SK-N-SH treated with all-trans-retinoic acid at 6 μM for 48 hours (cell line): ENCODE measurements at regions not wholly inside any gene's neighbourhood (a gene's known extent, or its start where the extent isn't known, plus 50 kb on each side); places are given as distances from the start of the nearest gene placed in this dataset.
"Not testable (repeated sequence)": the region's sequence is repeated elsewhere in the genome, so short reads cannot be mapped to it uniquely, and the experiment has no call there.

Source experiments
- ATAC-seq: fragments of 200-7000 bp; cut with Tn5 transposase; 3 replicates; pipeline ENCODE4 v1.9.1; 2020; ENCODE audit warnings: mild to moderate bottlenecking, moderate library complexity
- ARNTL ChIP-seq: fragments of 450-650 bp; formaldehyde crosslinking; IDR thresholded peaks from 2 replicates; pipeline ENCODE4 v1.5.0; 2020; ENCODE audit warnings: low read depth, mild to moderate bottlenecking, moderate library complexity, borderline replicate concordance
- BACH2 ChIP-seq: fragments of 250-450 bp; sonication (Bioruptor Pico); IDR thresholded peaks from 2 replicates; pipeline ENCODE4 v1.9.0; 2021; ENCODE audit warnings: mild to moderate bottlenecking, borderline replicate concordance
- CREB5 ChIP-seq: fragments of 250-450 bp; sonication (Bioruptor Pico); IDR thresholded peaks from 2 replicates; pipeline ENCODE4 v1.5.1; 2020; ENCODE audit warnings: low read depth, mild to moderate bottlenecking, moderate library complexity
- CSDC2 ChIP-seq: fragments of 250-450 bp; sonication (Bioruptor Pico); IDR thresholded peaks from 2 replicates; pipeline ENCODE4 v1.5.0; 2020; ENCODE audit warnings: mild to moderate bottlenecking, moderate library complexity
- CSRNP3 ChIP-seq: fragments of 250-450 bp; sonication (Bioruptor Pico); IDR thresholded peaks from 2 replicates; pipeline ENCODE4 v1.5.1; 2021; ENCODE audit warnings: mild to moderate bottlenecking, moderate library complexity
- ESRRG ChIP-seq: fragments of 250-450 bp; sonication (Bioruptor Pico); IDR thresholded peaks from 2 replicates; pipeline ENCODE4 v1.6.1; 2021; ENCODE audit warnings: mild to moderate bottlenecking
- GLIS3 ChIP-seq: fragments of 250-450 bp; sonication (Bioruptor Pico); IDR thresholded peaks from 2 replicates; pipeline ENCODE4 v1.5.0; 2020; ENCODE audit warnings: mild to moderate bottlenecking, moderate library complexity
- ISL1 ChIP-seq: fragments of 250-450 bp; sonication (Bioruptor Pico); IDR thresholded peaks from 2 replicates; pipeline ENCODE4 v2.1.2; 2022; ENCODE audit warnings: mild to moderate bottlenecking, moderate library complexity
- OSR1 ChIP-seq: fragments of 250-450 bp; sonication (Bioruptor Pico); IDR thresholded peaks from 2 replicates; pipeline ENCODE4 v1.8.0; 2022; ENCODE audit warnings: moderate library complexity, mild to moderate bottlenecking, inconsistent platforms
- PATZ1 ChIP-seq: fragments of 250-450 bp; sonication (Bioruptor Pico); IDR thresholded peaks from 2 replicates; pipeline ENCODE4 v1.8.0; 2020; ENCODE audit warnings: mild to moderate bottlenecking, moderate library complexity, borderline replicate concordance
- POU6F1 ChIP-seq: fragments of 250-450 bp; sonication (Bioruptor Pico); IDR thresholded peaks from 2 replicates; pipeline ENCODE4 v1.8.0; 2021; ENCODE audit warnings: low read depth, mild to moderate bottlenecking, moderate library complexity, borderline replicate concordance
- PPARA ChIP-seq: fragments of 250-450 bp; sonication (Bioruptor Pico); IDR thresholded peaks from 2 replicates; pipeline ENCODE4 v1.5.0; 2020; ENCODE audit warnings: mild to moderate bottlenecking, borderline replicate concordance
- RARB ChIP-seq: fragments of 250-450 bp; sonication (Bioruptor Pico); IDR thresholded peaks from 2 replicates; pipeline ENCODE4 v1.8.0; 2021; ENCODE audit warnings: mild to moderate bottlenecking, moderate library complexity
- SNAI2 ChIP-seq: fragments of 250-450 bp; sonication (Bioruptor Pico); IDR thresholded peaks from 2 replicates; pipeline ENCODE4 v1.5.0; 2020; ENCODE audit warnings: mild to moderate bottlenecking, moderate library complexity
- TOX ChIP-seq: fragments of 250-450 bp; sonication (Bioruptor Pico); IDR thresholded peaks from 2 replicates; pipeline ENCODE4 v1.8.0; 2021; ENCODE audit warnings: mild to moderate bottlenecking, moderate library complexity, borderline replicate concordance
- TSHZ2 ChIP-seq: fragments of 250-450 bp; sonication (Bioruptor Pico); IDR thresholded peaks from 2 replicates; pipeline ENCODE4 v1.5.0; 2020; ENCODE audit warnings: mild to moderate bottlenecking, moderate library complexity
- ZC3H10 ChIP-seq: fragments of 250-450 bp; sonication (Bioruptor Pico); IDR thresholded peaks from 2 replicates; pipeline ENCODE4 v1.5.1; 2021; ENCODE audit warnings: mild to moderate bottlenecking, moderate library complexity
- ZFP3 ChIP-seq: fragments of 250-450 bp; sonication (Bioruptor Pico); IDR thresholded peaks from 2 replicates; pipeline ENCODE4 v1.5.0; 2020; ENCODE audit warnings: mild to moderate bottlenecking, moderate library complexity
- ZFP30 ChIP-seq: fragments of 450-650 bp; formaldehyde crosslinking; IDR thresholded peaks from 2 replicates; pipeline ENCODE4 v1.5.0; 2022; ENCODE audit warnings: mild to moderate bottlenecking, moderate library complexity
- ZNF565 ChIP-seq: fragments of 450-650 bp; formaldehyde crosslinking; conservative IDR thresholded peaks from 2 replicates; pipeline ENCODE4 v1.5.0; 2020; ENCODE audit warnings: low read depth, mild to moderate bottlenecking, moderate library complexity
- ZNF8 ChIP-seq: fragments of 450-650 bp; formaldehyde crosslinking; IDR thresholded peaks from 2 replicates; pipeline ENCODE4 v1.5.0; 2020; ENCODE audit warnings: mild to moderate bottlenecking, moderate library complexity

- TF ChIP-seq TSHZ2 (no peak), BACH2 (no peak), PPARA (CRISPR knock-in tag) (no peak), ZFP3 (CRISPR knock-in tag) (no peak), CSDC2 (no peak)
Observed at GRCh38 chr12:113535100-113535499, 63.4 kb upstream of the LHX5 start (continued).

- no peak for TF ChIP-seq ESRRG
- no peak for TF ChIP-seq POU6F1
- TF ChIP-seq GLIS3, result no peak
- no peak for TF ChIP-seq CREB5 (CRISPR knock-in tag)
- TF ChIP-seq ZFP30 (CRISPR knock-in tag), result no peak
- TF ChIP-seq OSR1 (CRISPR knock-in tag), result no peak
- no peak for TF ChIP-seq ARNTL (CRISPR knock-in tag)
- no peak for TF ChIP-seq TOX (CRISPR knock-in tag)
- no peak for ATAC-seq
Observed at GRCh38 chr12:113534555-113534954, 62.9 kb upstream of the LHX5 start.

- TF ChIP-seq ZNF565 (CRISPR knock-in tag) (no peak), ZNF8 (CRISPR knock-in tag) (no peak), ESRRG (no peak), RARB (no peak), PATZ1 (CRISPR knock-in tag) (no peak), CSRNP3 (CRISPR knock-in tag) (no peak), CSDC2 (no peak), PPARA (CRISPR knock-in tag) (no peak), ISL1 (CRISPR knock-in tag) (no peak), ZC3H10 (no peak), ARNTL (CRISPR knock-in tag) (no peak)
- TF ChIP-seq, all 23 proteins: peak for 0
- ATAC-seq, result no peak
Observed at GRCh38 chr12:113533842-113534375, 62.2 kb upstream of the LHX5 start.

- TF ChIP-seq TOX (CRISPR knock-in tag) (no peak), SNAI2 (CRISPR knock-in tag) (no peak), PPARA (CRISPR knock-in tag) (no peak), ZNF565 (CRISPR knock-in tag) (no peak), ESRRG (no peak), PATZ1 (CRISPR knock-in tag) (no peak), OSR1 (CRISPR knock-in tag) (no peak), ARNTL (CRISPR knock-in tag) (no peak), RARB (no peak), ZFP3 (CRISPR knock-in tag) (no peak), GLIS3 (no peak), ZFP30 (CRISPR knock-in tag) (no peak), BACH2 (no peak)
- no peak for ATAC-seq
Observed at GRCh38 chr12:113532292-113532691, 60.6 kb upstream of the LHX5 start.

GRCh38 chr12:113531073-113531472 lies 59.4 kb upstream of the LHX5 start:
- ATAC-seq, result not testable (repeated sequence)
